ENCODE measurements at regions not wholly inside any gene's neighbourhood (a gene's known extent, or its start where the extent isn't known, plus 50 kb on each side); places are given as distances from the start of the nearest gene placed in this dataset.
A peak's percentile ranks its signal among the peaks of the same experiment; 100 is the strongest.

GRCh38 chr3:178170698-178171535 lies 365.3 kb upstream of the KCNMB2 start:
- Histone ChIP-seq H4K5ac (ENCODE audit: low read length) (no peak overlapping the region), H2BK5ac (ENCODE audit: low read length) (no peak overlapping the region), H3K4me1 (ENCODE audit: control insufficient read depth, low read depth, low read length) (no peaks in the 10 kb centered on the region), H3K79me1 (ENCODE audit: low read length) (no peaks in the 10 kb centered on the region), H3K4me3 (ENCODE audit: low read length) (no peak overlapping the region), H2BK15ac (replicated peaks; ENCODE audit: low read depth) (no peak overlapping the region), H3K18ac (ENCODE audit: low read length) (no peak overlapping the region), H3K36me3 (ENCODE audit: control insufficient read depth, insufficient read depth, low read length) (no peaks in the 10 kb centered on the region), H3K4ac (ENCODE audit: low read depth, low read length) (no peak overlapping the region), H4K8ac (ENCODE audit: low read depth, low read length) (no peak overlapping the region), H2BK120ac (ENCODE audit: low read depth, low read length) (no peak overlapping the region), H3K79me2 (ENCODE audit: control insufficient read depth, insufficient read depth, low read length) (no peaks in the 10 kb centered on the region), H3K9ac (ENCODE audit: low read length) (no peak overlapping the region), H2AK5ac (ENCODE audit: low read length) (no peak overlapping the region), H3K23ac (ENCODE audit: low read length) (no peak overlapping the region), H3K56ac (ENCODE audit: low read length) (no peak overlapping the region), H3K4me2 (ENCODE audit: low read length) (no peak overlapping the region), H3K27ac (ENCODE audit: low read depth, low read length) (no peak overlapping the region), H3K27me3 (ENCODE audit: insufficient read depth, low read length, poor library complexity) (no peaks in the 10 kb centered on the region)
- WGBS (ENCODE audit: extremely low coverage, insufficient coverage, low lambda C conversion rate) = no CpG with 5 or more reads among the region's 4 CpGs
- DNase-seq = peak; percentile 15

DNA sequence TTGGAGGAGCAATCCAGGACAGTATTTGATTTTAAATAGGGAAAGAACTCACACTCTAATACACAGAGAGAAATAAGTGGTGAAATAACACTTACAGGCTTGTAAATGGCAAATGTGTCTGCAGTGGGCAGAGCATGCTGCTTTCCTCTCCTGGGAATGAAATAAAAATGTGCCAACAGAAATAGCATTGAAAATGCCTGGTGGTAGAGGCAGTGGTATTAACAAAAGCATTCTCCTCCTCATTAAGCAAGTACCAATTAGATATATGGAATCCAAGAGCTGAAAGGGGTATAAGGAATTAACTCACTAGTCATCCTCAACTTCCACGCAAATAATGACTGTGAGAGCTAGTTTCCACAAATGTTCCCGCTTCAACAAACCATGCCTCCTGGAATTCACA lies 364.1 kb upstream of the KCNMB2 start:
- Histone ChIP-seq H3K4me3 (ENCODE audit: low read length) (no peak overlapping the region), H3K79me1 (ENCODE audit: low read length) (no peaks in the 10 kb centered on the region), H3K27me3 (ENCODE audit: insufficient read depth, low read length, poor library complexity) (no peaks in the 10 kb centered on the region), H2AK5ac (ENCODE audit: low read length) (no peak overlapping the region), H3K56ac (ENCODE audit: low read length) (no peak overlapping the region), H3K27ac (ENCODE audit: low read depth, low read length) (no peak overlapping the region), H3K4me2 (ENCODE audit: low read length) (no peak overlapping the region), H3K23ac (ENCODE audit: low read length) (no peak overlapping the region), H2BK5ac (ENCODE audit: low read length) (no peak overlapping the region), H3K79me2 (ENCODE audit: control insufficient read depth, insufficient read depth, low read length) (no peaks in the 10 kb centered on the region), H2BK15ac (replicated peaks; ENCODE audit: low read depth) (no peak overlapping the region), H2BK120ac (ENCODE audit: low read depth, low read length) (no peak overlapping the region), H3K4me1 (ENCODE audit: control insufficient read depth, low read depth, low read length) (no peaks in the 10 kb centered on the region), H4K8ac (ENCODE audit: low read depth, low read length) (no peak overlapping the region), H4K5ac (ENCODE audit: low read length) (no peak overlapping the region), H3K18ac (ENCODE audit: low read length) (no peak overlapping the region), H3K9ac (ENCODE audit: low read length) (no peak overlapping the region), H3K4ac (ENCODE audit: low read depth, low read length) (no peak overlapping the region), H3K36me3 (ENCODE audit: control insufficient read depth, insufficient read depth, low read length) (no peaks in the 10 kb centered on the region)
- WGBS (ENCODE audit: extremely low coverage, insufficient coverage, low lambda C conversion rate) = no CpG with 5 or more reads among the region's 2 CpGs
- no peak for DNase-seq

GRCh38 chr3:178174201-178174915 lies 361.9 kb upstream of the KCNMB2 start:
- DNase-seq = no peak
- no peak overlapping the region for H4K8ac ChIP-seq (ENCODE audit: low read depth, low read length)
- H2BK5ac ChIP-seq (ENCODE audit: low read length) = no peak overlapping the region
- no peaks in the 10 kb centered on the region for H3K4me1 ChIP-seq (ENCODE audit: control insufficient read depth, low read depth, low read length)
- H3K9ac ChIP-seq (ENCODE audit: low read length) = no peak overlapping the region
- H3K18ac ChIP-seq (ENCODE audit: low read length) = no peak overlapping the region
- H2BK120ac ChIP-seq (ENCODE audit: low read depth, low read length) = no peak overlapping the region
- no CpG with 5 or more reads among the region's 2 CpGs for WGBS (ENCODE audit: extremely low coverage, insufficient coverage, low lambda C conversion rate)
- H3K79me2 ChIP-seq (ENCODE audit: control insufficient read depth, insufficient read depth, low read length) = no peaks in the 10 kb centered on the region
- no peak overlapping the region for H3K56ac ChIP-seq (ENCODE audit: low read length)
- no peak overlapping the region for H3K23ac ChIP-seq (ENCODE audit: low read length)
- H4K5ac ChIP-seq (ENCODE audit: low read length) = no peak overlapping the region
- H3K4me3 ChIP-seq (ENCODE audit: low read length) = no peak overlapping the region
- no peak overlapping the region for H3K27ac ChIP-seq (ENCODE audit: low read depth, low read length)
- no peak overlapping the region for H3K4me2 ChIP-seq (ENCODE audit: low read length)
- H3K4ac ChIP-seq (ENCODE audit: low read depth, low read length) = no peak overlapping the region
- H3K27me3 ChIP-seq (ENCODE audit: insufficient read depth, low read length, poor library complexity) = no peaks in the 10 kb centered on the region
- no peaks in the 10 kb centered on the region for H3K79me1 ChIP-seq (ENCODE audit: low read length)
- H2BK15ac ChIP-seq (replicated peaks; ENCODE audit: low read depth) = no peak overlapping the region
- H3K36me3 ChIP-seq (ENCODE audit: control insufficient read depth, insufficient read depth, low read length) = no peaks in the 10 kb centered on the region
- no peak overlapping the region for H2AK5ac ChIP-seq (ENCODE audit: low read length)

DNA sequence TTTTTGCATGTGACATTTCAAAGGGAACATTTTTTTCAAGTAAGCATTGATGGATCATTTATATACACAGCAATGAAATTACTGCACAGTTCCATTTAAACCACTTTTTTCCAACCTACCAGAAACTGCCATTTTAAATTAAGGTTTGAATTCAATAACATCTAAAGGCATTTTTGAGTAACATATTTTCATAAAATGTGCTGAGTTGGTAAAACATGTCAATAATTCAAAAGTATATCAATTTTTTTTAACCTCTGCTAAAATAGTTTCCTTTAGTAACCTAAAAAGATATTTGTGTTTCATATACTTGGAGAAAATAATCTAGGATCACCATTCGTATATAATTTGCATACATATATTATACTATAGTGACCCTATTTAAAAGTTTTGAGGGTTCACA lies 355.1 kb upstream of the KCNMB2 start:
- Histone ChIP-seq H3K9ac (ENCODE audit: low read length) (no peak overlapping the region), H3K27me3 (ENCODE audit: insufficient read depth, low read length, poor library complexity) (no peaks in the 10 kb centered on the region), H3K56ac (ENCODE audit: low read length) (no peak overlapping the region), H3K27ac (ENCODE audit: low read depth, low read length) (no peak overlapping the region), H4K8ac (ENCODE audit: low read depth, low read length) (no peak overlapping the region), H3K79me2 (ENCODE audit: control insufficient read depth, insufficient read depth, low read length) (no peaks in the 10 kb centered on the region), H3K4me3 (ENCODE audit: low read length) (no peak overlapping the region), H3K18ac (ENCODE audit: low read length) (no peak overlapping the region), H4K5ac (ENCODE audit: low read length) (no peak overlapping the region), H3K4me2 (ENCODE audit: low read length) (no peak overlapping the region), H3K23ac (ENCODE audit: low read length) (no peak overlapping the region), H2BK120ac (ENCODE audit: low read depth, low read length) (no peak overlapping the region), H3K36me3 (ENCODE audit: control insufficient read depth, insufficient read depth, low read length) (no peaks in the 10 kb centered on the region), H3K4ac (ENCODE audit: low read depth, low read length) (no peak overlapping the region), H3K79me1 (ENCODE audit: low read length) (no peaks in the 10 kb centered on the region), H2AK5ac (ENCODE audit: low read length) (no peak overlapping the region), H2BK5ac (ENCODE audit: low read length) (no peak overlapping the region), H2BK15ac (replicated peaks; ENCODE audit: low read depth) (no peak overlapping the region), H3K4me1 (ENCODE audit: control insufficient read depth, low read depth, low read length) (no peaks in the 10 kb centered on the region)
- WGBS (ENCODE audit: extremely low coverage, insufficient coverage, low lambda C conversion rate) = no CpG with 5 or more reads among the region's 1 CpG
- no peak for DNase-seq

DNA sequence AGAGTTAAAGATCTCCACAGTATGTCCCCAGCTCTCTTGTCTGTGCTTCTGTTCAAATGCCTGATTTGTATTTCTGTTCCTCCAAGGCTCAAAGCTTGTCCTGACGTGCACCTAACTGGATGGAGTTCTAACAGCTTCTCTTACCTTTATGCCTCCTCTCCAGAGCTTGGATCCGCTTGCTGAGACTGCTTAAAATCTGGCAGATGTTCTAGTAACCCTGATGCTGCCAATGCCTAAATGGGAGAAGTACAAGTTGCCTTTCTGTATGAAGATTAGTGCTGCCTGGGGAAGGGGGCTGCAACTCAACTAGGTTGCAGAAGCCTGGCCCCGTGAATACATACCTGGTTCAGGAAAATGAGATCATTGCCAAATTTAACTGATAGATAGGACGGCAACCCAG lies 354.5 kb upstream of the KCNMB2 start:
- Histone ChIP-seq H3K23ac (ENCODE audit: low read length) (no peak overlapping the region), H3K56ac (ENCODE audit: low read length) (no peak overlapping the region), H3K4me3 (ENCODE audit: low read length) (no peak overlapping the region), H3K79me1 (ENCODE audit: low read length) (no peaks in the 10 kb centered on the region), H3K79me2 (ENCODE audit: control insufficient read depth, insufficient read depth, low read length) (no peaks in the 10 kb centered on the region), H3K4ac (ENCODE audit: low read depth, low read length) (no peak overlapping the region), H3K4me1 (ENCODE audit: control insufficient read depth, low read depth, low read length) (no peaks in the 10 kb centered on the region), H2BK120ac (ENCODE audit: low read depth, low read length) (no peak overlapping the region), H3K27me3 (ENCODE audit: insufficient read depth, low read length, poor library complexity) (no peaks in the 10 kb centered on the region), H2BK5ac (ENCODE audit: low read length) (no peak overlapping the region), H4K5ac (ENCODE audit: low read length) (no peak overlapping the region), H2BK15ac (replicated peaks; ENCODE audit: low read depth) (no peak overlapping the region), H3K18ac (ENCODE audit: low read length) (no peak overlapping the region), H3K4me2 (ENCODE audit: low read length) (no peak overlapping the region), H4K8ac (ENCODE audit: low read depth, low read length) (no peak overlapping the region), H2AK5ac (ENCODE audit: low read length) (no peak overlapping the region), H3K36me3 (ENCODE audit: control insufficient read depth, insufficient read depth, low read length) (no peaks in the 10 kb centered on the region), H3K9ac (ENCODE audit: low read length) (no peak overlapping the region), H3K27ac (ENCODE audit: low read depth, low read length) (no peak overlapping the region)
- DNase-seq = no peak
- WGBS (ENCODE audit: extremely low coverage, insufficient coverage, low lambda C conversion rate) = no CpG with 5 or more reads among the region's 4 CpGs

Measured in mesendoderm (in vitro differentiated cells).